AG09309 (cell line): ENCODE measurements at regions not wholly inside any gene's neighbourhood (a gene's known extent, or its start where the extent isn't known, plus 50 kb on each side); places are given as distances from the start of the nearest gene placed in this dataset.
"Not testable (repeated sequence)": the region's sequence is repeated elsewhere in the genome, so short reads cannot be mapped to it uniquely, and the experiment has no call there.

Experiments
- DNase-seq: peaks from one replicate; pipeline ENCODE4 v3.0.0-alpha.2; 2010; ENCODE audit warnings: low read depth
- H3K4me3 ChIP-seq: 2 replicates; pipeline ENCODE4 v1.5.1; 2011; ENCODE audit warnings: mild to moderate bottlenecking, low read depth, low read length, moderate library complexity; ENCODE audit not compliant: control insufficient read depth
- CTCF ChIP-seq: IDR thresholded peaks from 2 replicates; pipeline ENCODE4 v1.5.1; 2011; ENCODE audit warnings: mild to moderate bottlenecking, low read depth, low read length, inconsistent platforms; ENCODE audit not compliant: insufficient read depth, control insufficient read depth; ENCODE audit errors: missing control alignments

- no peak for TF ChIP-seq CTCF
- no peak overlapping the region for H3K4me3 ChIP-seq
- no peak for DNase-seq
Measured at GRCh38 chr6:27650620-27651370, 177.9 kb upstream of the ZNF184 start.

- no peak overlapping the region for H3K4me3 ChIP-seq
- DNase-seq = no peak
- no peak for TF ChIP-seq CTCF
Measured at GRCh38 chr6:27644528-27644927, 171.6 kb upstream of the ZNF184 start.

GRCh38 chr6:27642744-27643456 lies 170.0 kb upstream of the ZNF184 start:
- no peak for DNase-seq
- H3K4me3 ChIP-seq = no peak overlapping the region
- TF ChIP-seq CTCF = no peak

GRCh38 chr6:27635886-27636285 lies 163.0 kb upstream of the ZNF184 start:
- H3K4me3 ChIP-seq, DNase-seq: not testable (repeated sequence)

GRCh38 chr6:27633221-27633688 lies 160.3 kb upstream of the ZNF184 start:
- H3K4me3 ChIP-seq, DNase-seq: not testable (repeated sequence)

GRCh38 chr6:27631609-27631916 lies 158.7 kb upstream of the ZNF184 start:
- no peak overlapping the region for H3K4me3 ChIP-seq
- TF ChIP-seq CTCF = no peak
- no peak for DNase-seq

- no peak for DNase-seq
- no peak overlapping the region; the same call in 1 of the 2 replicates for H3K4me3 ChIP-seq
- TF ChIP-seq CTCF = no peak
Measured at GRCh38 chr6:27630727-27631608, 158.1 kb upstream of the ZNF184 start.
